SK-N-SH treated with all-trans-retinoic acid at 6 μM for 48 hours (cell line): ENCODE measurements at regions not wholly inside any gene's neighbourhood (a gene's known extent, or its start where the extent isn't known, plus 50 kb on each side); places are given as distances from the start of the nearest gene placed in this dataset.
A peak's percentile ranks its signal among the peaks of the same experiment; 100 is the strongest.
"Not testable (repeated sequence)": the region's sequence is repeated elsewhere in the genome, so short reads cannot be mapped to it uniquely, and the experiment has no call there.

Experiments used
- ATAC-seq: fragments of 200-7000 bp; cut with Tn5 transposase; 3 replicates; pipeline ENCODE4 v1.9.1; 2020; ENCODE audit warnings: mild to moderate bottlenecking, moderate library complexity
- ARNTL ChIP-seq: fragments of 450-650 bp; formaldehyde crosslinking; IDR thresholded peaks from 2 replicates; pipeline ENCODE4 v1.5.0; 2020; ENCODE audit warnings: low read depth, mild to moderate bottlenecking, moderate library complexity, borderline replicate concordance
- BACH2 ChIP-seq: fragments of 250-450 bp; sonication (Bioruptor Pico); IDR thresholded peaks from 2 replicates; pipeline ENCODE4 v1.9.0; 2021; ENCODE audit warnings: mild to moderate bottlenecking, borderline replicate concordance
- CREB5 ChIP-seq: fragments of 250-450 bp; sonication (Bioruptor Pico); IDR thresholded peaks from 2 replicates; pipeline ENCODE4 v1.5.1; 2020; ENCODE audit warnings: low read depth, mild to moderate bottlenecking, moderate library complexity
- CSDC2 ChIP-seq: fragments of 250-450 bp; sonication (Bioruptor Pico); IDR thresholded peaks from 2 replicates; pipeline ENCODE4 v1.5.0; 2020; ENCODE audit warnings: mild to moderate bottlenecking, moderate library complexity
- CSRNP3 ChIP-seq: fragments of 250-450 bp; sonication (Bioruptor Pico); IDR thresholded peaks from 2 replicates; pipeline ENCODE4 v1.5.1; 2021; ENCODE audit warnings: mild to moderate bottlenecking, moderate library complexity
- ESRRG ChIP-seq: fragments of 250-450 bp; sonication (Bioruptor Pico); IDR thresholded peaks from 2 replicates; pipeline ENCODE4 v1.6.1; 2021; ENCODE audit warnings: mild to moderate bottlenecking
- GLIS3 ChIP-seq: fragments of 250-450 bp; sonication (Bioruptor Pico); IDR thresholded peaks from 2 replicates; pipeline ENCODE4 v1.5.0; 2020; ENCODE audit warnings: mild to moderate bottlenecking, moderate library complexity
- ISL1 ChIP-seq: fragments of 250-450 bp; sonication (Bioruptor Pico); IDR thresholded peaks from 2 replicates; pipeline ENCODE4 v2.1.2; 2022; ENCODE audit warnings: mild to moderate bottlenecking, moderate library complexity
- OSR1 ChIP-seq: fragments of 250-450 bp; sonication (Bioruptor Pico); IDR thresholded peaks from 2 replicates; pipeline ENCODE4 v1.8.0; 2022; ENCODE audit warnings: moderate library complexity, mild to moderate bottlenecking, inconsistent platforms
- PATZ1 ChIP-seq: fragments of 250-450 bp; sonication (Bioruptor Pico); IDR thresholded peaks from 2 replicates; pipeline ENCODE4 v1.8.0; 2020; ENCODE audit warnings: mild to moderate bottlenecking, moderate library complexity, borderline replicate concordance
- POU6F1 ChIP-seq: fragments of 250-450 bp; sonication (Bioruptor Pico); IDR thresholded peaks from 2 replicates; pipeline ENCODE4 v1.8.0; 2021; ENCODE audit warnings: low read depth, mild to moderate bottlenecking, moderate library complexity, borderline replicate concordance
- PPARA ChIP-seq: fragments of 250-450 bp; sonication (Bioruptor Pico); IDR thresholded peaks from 2 replicates; pipeline ENCODE4 v1.5.0; 2020; ENCODE audit warnings: mild to moderate bottlenecking, borderline replicate concordance
- SNAI2 ChIP-seq: fragments of 250-450 bp; sonication (Bioruptor Pico); IDR thresholded peaks from 2 replicates; pipeline ENCODE4 v1.5.0; 2020; ENCODE audit warnings: mild to moderate bottlenecking, moderate library complexity
- TOX ChIP-seq: fragments of 250-450 bp; sonication (Bioruptor Pico); IDR thresholded peaks from 2 replicates; pipeline ENCODE4 v1.8.0; 2021; ENCODE audit warnings: mild to moderate bottlenecking, moderate library complexity, borderline replicate concordance
- ZC3H10 ChIP-seq: fragments of 250-450 bp; sonication (Bioruptor Pico); IDR thresholded peaks from 2 replicates; pipeline ENCODE4 v1.5.1; 2021; ENCODE audit warnings: mild to moderate bottlenecking, moderate library complexity
- ZFP3 ChIP-seq: fragments of 250-450 bp; sonication (Bioruptor Pico); IDR thresholded peaks from 2 replicates; pipeline ENCODE4 v1.5.0; 2020; ENCODE audit warnings: mild to moderate bottlenecking, moderate library complexity
- ZFP30 ChIP-seq: fragments of 450-650 bp; formaldehyde crosslinking; IDR thresholded peaks from 2 replicates; pipeline ENCODE4 v1.5.0; 2022; ENCODE audit warnings: mild to moderate bottlenecking, moderate library complexity
- ZNF565 ChIP-seq: fragments of 450-650 bp; formaldehyde crosslinking; conservative IDR thresholded peaks from 2 replicates; pipeline ENCODE4 v1.5.0; 2020; ENCODE audit warnings: low read depth, mild to moderate bottlenecking, moderate library complexity
- ZNF70 ChIP-seq: fragments of 450-650 bp; formaldehyde crosslinking; IDR thresholded peaks from 2 replicates; pipeline ENCODE4 v1.5.0; 2020; ENCODE audit warnings: mild to moderate bottlenecking, moderate library complexity
- ZNF8 ChIP-seq: fragments of 450-650 bp; formaldehyde crosslinking; IDR thresholded peaks from 2 replicates; pipeline ENCODE4 v1.5.0; 2020; ENCODE audit warnings: mild to moderate bottlenecking, moderate library complexity

- TF ChIP-seq SNAI2 (no peak), PPARA (CRISPR knock-in tag) (no peak), CSDC2 (CRISPR knock-in tag) (no peak), TOX (no peak), ISL1 (no peak), PATZ1 (CRISPR knock-in tag) (no peak), OSR1 (CRISPR knock-in tag) (no peak), ZNF8 (CRISPR knock-in tag) (no peak), ZFP3 (no peak), BACH2 (no peak), ARNTL (no peak)
These were observed 126.0 kb upstream of the ATF7IP start for GRCh38 chr12:14239350-14239934.

GRCh38 chr12:14239935-14240872 lies 125.3 kb upstream of the ATF7IP start:
- ATAC-seq = no peak
- no peak for TF ChIP-seq CSRNP3
- no peak for TF ChIP-seq ZFP30 (CRISPR knock-in tag)
- TF ChIP-seq ARNTL = no peak
- TF ChIP-seq ZNF70 (CRISPR knock-in tag) = no peak
- no peak for TF ChIP-seq CSDC2 (CRISPR knock-in tag)
- TF ChIP-seq ISL1 = no peak
- no peak for TF ChIP-seq SNAI2
- TF ChIP-seq POU6F1 (CRISPR knock-in tag) = no peak
- no peak for TF ChIP-seq ZNF8 (CRISPR knock-in tag)
- no peak for TF ChIP-seq BACH2
- no peak for TF ChIP-seq ZNF565 (CRISPR knock-in tag)
- no peak for TF ChIP-seq ESRRG (CRISPR knock-in tag)
- TF ChIP-seq ZC3H10 = no peak
- TF ChIP-seq ZFP3 = no peak
- no peak for TF ChIP-seq GLIS3 (CRISPR knock-in tag)
- TF ChIP-seq OSR1 (CRISPR knock-in tag) = no peak

More at GRCh38 chr12:14239350-14239934, 126.0 kb upstream of the ATF7IP start:
- peak; percentile 64; the same call in 2 of the 3 replicates for ATAC-seq

GRCh38 chr12:14240873-14241220 lies 124.6 kb upstream of the ATF7IP start:
- TF ChIP-seq POU6F1 (CRISPR knock-in tag) = no peak
- TF ChIP-seq ZNF70 (CRISPR knock-in tag) = no peak
- no peak for TF ChIP-seq CREB5 (CRISPR knock-in tag)
- no peak for TF ChIP-seq ESRRG (CRISPR knock-in tag)
- no peak for TF ChIP-seq OSR1 (CRISPR knock-in tag)
- TF ChIP-seq ARNTL = no peak
- TF ChIP-seq ZFP30 (CRISPR knock-in tag) = no peak
- TF ChIP-seq TOX = no peak
- ATAC-seq = no peak

GRCh38 chr12:14242825-14243224 lies 122.7 kb upstream of the ATF7IP start:
- not testable (repeated sequence) for ATAC-seq
